NT2/D1 (cell line): ENCODE measurements at regions not wholly inside any gene's neighbourhood (a gene's known extent, or its start where the extent isn't known, plus 50 kb on each side); places are given as distances from the start of the nearest gene placed in this dataset.

Source experiments
- SUZ12 ChIP-seq: IDR thresholded peaks from 2 replicates; pipeline ENCODE4 v1.6.1; 2011; ENCODE audit not compliant: insufficient read length, insufficient read depth; ENCODE audit errors: extremely low read depth
- ZNF274 ChIP-seq: IDR thresholded peaks from 2 replicates; pipeline ENCODE4 v1.6.1; 2011; ENCODE audit warnings: mild to moderate bottlenecking, low read depth, low read length

DNA sequence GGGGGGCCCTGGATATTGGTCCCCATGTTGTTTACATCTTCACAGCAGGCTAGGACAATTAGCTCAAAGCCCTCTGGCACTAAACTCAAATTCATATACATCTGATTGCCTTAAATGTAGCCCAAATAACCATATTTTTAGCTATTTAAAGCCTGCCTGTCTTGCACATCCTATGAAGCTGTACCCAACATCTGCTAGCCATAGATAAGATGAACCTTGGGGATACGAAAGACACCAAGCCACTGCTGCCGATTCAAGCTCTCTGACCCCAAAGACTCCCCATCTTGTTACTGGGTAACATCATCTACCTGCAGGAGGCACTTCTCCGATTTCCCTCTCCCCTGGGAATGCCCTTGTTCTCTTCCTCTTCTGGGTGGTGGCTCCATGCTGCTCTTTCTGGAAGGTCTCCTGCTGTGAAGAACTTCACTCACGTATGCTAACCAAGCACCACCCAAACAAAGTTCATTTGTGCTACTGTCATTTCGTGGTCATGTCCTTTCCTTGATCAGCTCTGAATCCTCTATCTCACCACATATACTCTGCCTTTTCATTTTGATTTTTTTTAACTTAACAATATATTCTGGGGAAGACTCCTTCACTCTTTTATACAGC, 107.7 kb upstream of the ATXN3L start:
- TF ChIP-seq SUZ12 (no peak), ZNF274 (no peak)
